ENCODE measurements at regions not wholly inside any gene's neighbourhood (a gene's known extent, or its start where the extent isn't known, plus 50 kb on each side); places are given as distances from the start of the nearest gene placed in this dataset.

DNA sequence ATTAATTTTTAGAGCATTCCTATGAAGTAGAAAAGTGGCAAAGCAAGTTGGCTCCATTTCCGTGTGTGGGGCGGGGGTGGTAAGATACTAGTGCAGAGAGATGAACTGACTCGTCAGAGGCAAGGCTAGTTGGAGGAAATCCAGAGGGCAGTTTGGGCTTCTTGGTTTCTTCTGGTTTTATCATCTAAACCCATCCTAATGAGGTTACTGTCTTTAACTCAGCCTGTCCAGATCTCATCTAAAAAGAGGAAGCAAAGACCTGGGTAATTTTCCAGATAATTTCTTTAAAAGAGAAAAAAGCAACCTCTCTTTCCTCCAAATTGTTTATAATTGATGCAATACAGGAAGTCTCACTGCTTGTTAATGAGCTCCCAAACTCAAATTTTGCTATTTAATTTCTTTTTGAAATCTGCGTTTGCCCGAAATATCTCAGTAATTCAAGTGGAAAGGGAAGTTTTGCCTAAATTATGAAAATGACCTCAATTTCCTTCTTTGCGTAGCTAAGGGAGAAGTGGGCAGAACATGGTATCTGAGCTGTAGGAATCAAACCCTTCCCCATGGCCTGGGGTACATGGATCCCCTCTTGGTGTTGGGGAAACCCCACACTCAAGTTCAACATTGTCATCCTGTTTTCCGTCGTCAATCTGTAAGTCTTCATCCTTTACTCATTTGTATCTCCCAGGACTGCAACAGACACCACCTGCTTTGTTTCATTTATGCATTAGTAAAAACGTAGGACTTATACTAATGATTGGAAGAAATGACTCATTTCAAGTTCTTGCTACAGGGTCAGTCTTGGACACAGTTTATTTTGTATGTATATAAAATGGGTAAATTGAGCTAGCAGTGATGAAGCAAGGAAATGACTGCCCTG, 89.1 kb upstream of the KLF7 start:
- H3K36me3 ChIP-seq, result no peaks in the 10 kb centered on the region
- intact Hi-C loops (cut with DNase I; ENCODE audit: low total_unique reads), result no loop called here
- no peaks in the 10 kb centered on the region for H3K27me3 ChIP-seq
- no peak overlapping the region for H3K27ac ChIP-seq
- TF ChIP-seq POLR2AphosphoS5 (IDR thresholded peaks at IDR 0.05) (no peak), POLR2A (IDR thresholded peaks at IDR 0.05) (no peak)
- no peaks in the 10 kb centered on the region for H3K9me3 ChIP-seq
- no peak overlapping the region for H3K4me3 ChIP-seq
- no peak for DNase-seq (ENCODE audit: low spot score in 2 of 2)
- H3K4me1 ChIP-seq, result no peaks in the 10 kb centered on the region

DNA sequence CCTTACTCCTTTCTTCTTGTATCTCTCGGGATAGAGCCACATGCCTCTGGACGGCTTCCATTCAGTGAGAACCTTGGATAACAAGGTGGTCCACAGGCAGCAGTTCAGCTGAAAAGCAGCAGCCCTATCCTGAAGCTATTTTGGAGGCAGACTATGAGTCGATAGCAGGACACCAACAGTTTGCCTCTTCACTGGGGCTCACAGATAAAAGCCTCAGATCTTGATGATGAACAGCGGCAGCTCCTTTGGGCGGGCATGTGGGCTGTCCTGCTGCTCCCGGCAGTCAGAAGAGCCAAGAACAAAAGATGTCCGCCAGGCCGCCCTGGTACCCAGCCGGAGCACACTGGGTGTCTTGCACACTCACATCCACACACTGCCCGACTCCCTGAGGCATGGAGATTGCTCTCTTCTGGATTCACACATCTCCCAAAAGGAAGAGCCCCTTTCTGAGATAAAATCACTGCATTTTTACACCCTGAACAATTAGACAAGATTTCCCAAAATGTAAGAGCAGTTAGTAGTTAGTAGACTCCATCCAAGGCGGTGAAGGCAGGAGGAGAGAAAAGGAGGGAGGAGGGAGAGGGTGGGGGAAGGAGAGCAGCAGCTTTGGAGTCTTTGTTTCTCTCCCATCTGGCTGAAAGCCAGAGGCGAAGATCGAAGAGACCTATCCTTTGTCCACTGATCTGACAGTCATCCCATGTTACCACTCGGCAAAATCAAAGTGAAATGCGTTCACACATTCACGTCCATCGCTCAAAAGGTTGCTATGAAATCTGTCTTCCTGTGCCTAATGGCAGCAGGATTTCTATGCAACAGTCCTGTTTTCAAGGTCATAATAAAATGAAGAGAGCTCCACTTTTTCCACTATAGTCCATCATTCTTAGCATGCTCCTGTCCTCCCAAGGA, 90.1 kb upstream of the KLF7 start:
- no peaks in the 10 kb centered on the region for H3K4me1 ChIP-seq
- no peak overlapping the region for H3K4me3 ChIP-seq
- H3K27me3 ChIP-seq, result no peaks in the 10 kb centered on the region
- TF ChIP-seq, protein P1, sequence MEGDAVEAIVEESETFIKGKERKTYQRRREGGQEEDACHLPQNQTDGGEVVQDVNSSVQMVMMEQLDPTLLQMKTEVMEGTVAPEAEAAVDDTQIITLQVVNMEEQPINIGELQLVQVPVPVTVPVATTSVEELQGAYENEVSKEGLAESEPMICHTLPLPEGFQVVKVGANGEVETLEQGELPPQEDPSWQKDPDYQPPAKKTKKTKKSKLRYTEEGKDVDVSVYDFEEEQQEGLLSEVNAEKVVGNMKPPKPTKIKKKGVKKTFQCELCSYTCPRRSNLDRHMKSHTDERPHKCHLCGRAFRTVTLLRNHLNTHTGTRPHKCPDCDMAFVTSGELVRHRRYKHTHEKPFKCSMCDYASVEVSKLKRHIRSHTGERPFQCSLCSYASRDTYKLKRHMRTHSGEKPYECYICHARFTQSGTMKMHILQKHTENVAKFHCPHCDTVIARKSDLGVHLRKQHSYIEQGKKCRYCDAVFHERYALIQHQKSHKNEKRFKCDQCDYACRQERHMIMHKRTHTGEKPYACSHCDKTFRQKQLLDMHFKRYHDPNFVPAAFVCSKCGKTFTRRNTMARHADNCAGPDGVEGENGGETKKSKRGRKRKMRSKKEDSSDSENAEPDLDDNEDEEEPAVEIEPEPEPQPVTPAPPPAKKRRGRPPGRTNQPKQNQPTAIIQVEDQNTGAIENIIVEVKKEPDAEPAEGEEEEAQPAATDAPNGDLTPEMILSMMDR (IDR thresholded peaks at IDR 0.05), result no peak
- TF ChIP-seq POLR2A (IDR thresholded peaks at IDR 0.05) (no peak), POLR2AphosphoS5 (IDR thresholded peaks at IDR 0.05) (no peak)
- H3K9me3 ChIP-seq, result no peaks in the 10 kb centered on the region
- H3K27ac ChIP-seq, result no peak overlapping the region
- DNase-seq (ENCODE audit: low spot score in 2 of 2), result no peak
- intact Hi-C loops (cut with DNase I; ENCODE audit: low total_unique reads), result no loop called here
- H3K36me3 ChIP-seq, result no peaks in the 10 kb centered on the region

DNA sequence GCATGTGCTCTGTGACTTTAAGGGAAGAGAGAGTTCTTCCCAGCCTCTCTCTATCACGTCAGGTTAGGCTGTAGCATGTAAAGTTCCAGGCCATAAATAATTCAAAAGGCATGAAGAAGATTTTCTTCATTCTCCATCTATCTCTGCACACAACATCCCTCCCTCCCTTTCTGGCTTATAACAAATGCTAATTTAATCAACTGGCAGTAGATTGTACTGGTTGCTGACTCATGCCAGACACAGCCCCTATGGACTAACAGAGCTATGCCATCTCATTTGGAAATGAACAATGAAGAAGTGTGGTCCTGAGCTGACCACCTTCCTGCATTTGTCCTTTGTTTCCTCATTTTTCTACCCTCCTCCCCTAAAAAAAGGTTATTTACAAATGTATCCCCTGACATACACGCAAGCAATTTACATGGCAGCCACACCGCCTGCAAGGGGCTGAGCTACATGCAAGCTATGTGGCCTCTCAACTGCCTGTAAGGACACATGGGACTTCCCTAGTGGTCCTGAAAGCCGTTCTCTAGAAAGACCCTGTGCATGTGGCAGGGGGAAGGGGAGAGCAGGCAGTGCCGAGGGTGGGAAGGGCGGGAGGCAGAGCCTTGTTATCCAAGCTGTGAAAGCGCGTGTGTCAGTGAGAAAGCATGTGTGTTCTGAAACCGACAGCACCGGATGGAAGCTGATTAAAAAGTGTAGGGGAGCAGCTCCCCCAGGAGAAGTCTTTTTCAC, 90.9 kb upstream of the KLF7 start:
- H3K27ac ChIP-seq, result no peak overlapping the region
- intact Hi-C loops (cut with DNase I; ENCODE audit: low total_unique reads), result no loop called here
- no peaks in the 10 kb centered on the region for H3K36me3 ChIP-seq
- DNase-seq (ENCODE audit: low spot score in 2 of 2), result no peak
- no peaks in the 10 kb centered on the region for H3K27me3 ChIP-seq
- no peaks in the 10 kb centered on the region for H3K4me1 ChIP-seq
- H3K9me3 ChIP-seq, result no peaks in the 10 kb centered on the region
- H3K4me3 ChIP-seq, result no peak overlapping the region
- TF ChIP-seq, protein P1 (IDR thresholded peaks at IDR 0.05), result no peak
- TF ChIP-seq POLR2AphosphoS5 (IDR thresholded peaks at IDR 0.05), result no peak
- TF ChIP-seq POLR2A (IDR thresholded peaks at IDR 0.05), result no peak

DNA sequence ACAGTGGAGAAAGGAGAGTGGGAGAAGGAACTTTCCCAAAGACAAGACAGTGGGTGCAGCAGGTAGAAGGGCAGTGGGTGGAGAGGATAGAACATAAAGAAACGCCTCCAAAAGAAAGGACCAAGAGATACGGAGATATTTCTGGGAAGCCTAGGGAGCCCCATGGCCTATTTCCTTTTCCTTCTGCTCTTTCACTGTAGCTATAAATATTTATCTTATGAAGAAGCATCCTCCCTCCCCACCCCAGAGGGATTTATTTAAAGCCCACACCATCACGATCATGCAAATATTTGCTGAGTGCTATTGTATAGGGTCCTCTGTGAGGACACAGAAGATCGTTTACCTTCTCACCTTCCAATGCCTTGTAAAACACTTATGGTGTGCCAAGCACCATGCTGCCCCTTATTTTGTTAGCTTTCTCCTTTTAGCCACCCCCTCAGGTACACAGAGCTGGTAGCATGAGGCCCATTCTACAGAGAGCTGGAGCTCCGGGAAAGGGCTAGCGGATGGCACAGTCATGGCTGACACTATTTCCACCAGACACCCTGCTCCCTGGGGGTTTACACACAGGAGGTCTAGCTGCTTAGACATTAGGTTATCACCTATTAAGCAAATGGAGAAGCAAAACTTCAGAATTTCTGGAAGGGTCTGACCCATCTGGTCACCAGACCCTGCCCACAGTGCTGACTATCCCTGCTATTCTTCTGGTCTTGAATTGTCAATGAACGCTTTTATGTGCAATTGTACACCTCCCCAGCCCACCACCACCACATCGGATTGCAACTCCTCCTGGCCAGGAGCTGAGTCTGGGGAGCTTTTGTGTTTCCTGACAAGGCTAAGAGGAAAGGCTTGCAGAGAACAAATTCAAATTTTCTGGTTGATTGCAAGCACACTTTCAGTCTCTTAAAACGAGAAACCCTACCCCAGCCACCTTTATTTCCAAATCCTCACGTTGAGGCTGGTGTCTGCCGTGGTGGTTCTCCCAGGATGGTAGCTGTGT, 91.8 kb upstream of the KLF7 start:
- no peaks in the 10 kb centered on the region for H3K4me1 ChIP-seq
- no peaks in the 10 kb centered on the region for H3K9me3 ChIP-seq
- no peak overlapping the region for H3K4me3 ChIP-seq
- H3K27ac ChIP-seq, result peak overlapping the region; percentile 2 to 69
- no peak for TF ChIP-seq POLR2AphosphoS5 (IDR thresholded peaks at IDR 0.05)
- no peak for DNase-seq (ENCODE audit: low spot score in 2 of 2)
- no peaks in the 10 kb centered on the region for H3K27me3 ChIP-seq
- no peaks in the 10 kb centered on the region for H3K36me3 ChIP-seq
- intact Hi-C loops (cut with DNase I; ENCODE audit: low total_unique reads), result no loop called here

DNA sequence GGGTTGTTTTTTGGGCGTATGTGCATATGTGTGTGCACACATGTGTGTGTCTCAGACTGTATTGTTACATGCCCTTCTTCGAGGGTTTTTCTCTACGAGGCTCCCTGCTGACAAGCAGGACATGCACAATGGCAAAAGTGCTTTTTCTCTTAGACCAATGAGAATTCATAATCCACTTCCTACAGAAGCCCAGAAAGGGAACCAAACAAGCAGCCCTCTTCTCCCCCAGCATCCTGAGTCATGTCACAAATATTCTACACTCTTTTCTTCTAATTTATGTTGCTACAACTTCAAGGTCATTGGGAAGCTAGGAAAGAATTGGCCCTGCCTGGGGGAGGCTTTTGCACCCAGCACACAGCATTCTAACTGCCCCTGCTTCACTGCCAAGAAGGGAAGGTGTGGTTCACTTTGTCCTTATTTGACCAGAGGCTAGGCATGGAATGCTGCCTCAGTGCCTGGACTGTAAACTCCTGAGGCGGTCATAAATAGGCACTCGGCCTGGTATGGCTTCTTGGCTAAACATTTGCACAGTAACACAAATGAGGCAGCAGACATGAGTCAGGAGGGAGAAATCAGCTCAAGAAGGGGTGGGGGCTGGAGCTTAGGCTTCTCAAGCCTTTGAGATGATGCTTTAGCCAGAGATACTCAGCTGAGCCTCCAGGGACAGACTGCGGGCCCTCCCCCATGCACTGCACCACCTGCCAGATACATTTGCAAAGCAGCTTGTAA, 92.7 kb upstream of the KLF7 start:
- Histone ChIP-seq H3K4me3 (no peak overlapping the region), H3K4me1 (no peaks in the 10 kb centered on the region), H3K27me3 (no peaks in the 10 kb centered on the region), H3K27ac (peak overlapping the region; percentile 34 to 69), H3K36me3 (no peaks in the 10 kb centered on the region), H3K9me3 (no peaks in the 10 kb centered on the region)
- intact Hi-C loops (cut with DNase I; ENCODE audit: low total_unique reads), result no loop called here
- peak; percentile 64 to 67 for DNase-seq (ENCODE audit: low spot score in 2 of 2)
- TF ChIP-seq POLR2AphosphoS5 (IDR thresholded peaks at IDR 0.05), result peak in 2 of 3 donors; percentile 45 to 78
- TF ChIP-seq, protein P1 (IDR thresholded peaks at IDR 0.05), result no peak

Measured in breast epithelium (tissue), 4 donors.